ENCODE measurements at regions not wholly inside any gene's neighbourhood (a gene's known extent, or its start where the extent isn't known, plus 50 kb on each side); places are given as distances from the start of the nearest gene placed in this dataset.

GRCh38 chr5:107325866-107326265, 344.9 kb downstream of the EFNA5 start:
- DNase-seq (ENCODE audit: low read depth in 2 of 3, low spot score in 2 of 3): no peak

GRCh38 chr5:107324809-107325208, 345.9 kb downstream of the EFNA5 start:
- no peak for DNase-seq (ENCODE audit: low read depth in 2 of 3, low spot score in 2 of 3)

- DNase-seq (ENCODE audit: low read depth in 2 of 3, low spot score in 2 of 3): no peak
These were observed 346.7 kb downstream of the EFNA5 start for GRCh38 chr5:107324071-107324470.

- no peak for DNase-seq (ENCODE audit: low read depth in 2 of 3, low spot score in 2 of 3)
These were observed 347.2 kb downstream of the EFNA5 start for GRCh38 chr5:107323536-107323935.

- DNase-seq (ENCODE audit: low read depth in 2 of 3, low spot score in 2 of 3): no peak
These were observed 347.8 kb downstream of the EFNA5 start for GRCh38 chr5:107322936-107323335.

GRCh38 chr5:107321906-107322305, 348.8 kb downstream of the EFNA5 start:
- DNase-seq (ENCODE audit: low read depth in 2 of 3, low spot score in 2 of 3): no peak

- DNase-seq (ENCODE audit: low read depth in 2 of 3, low spot score in 2 of 3): no peak
These were observed 349.9 kb downstream of the EFNA5 start for GRCh38 chr5:107320846-107321245.

- no peak for DNase-seq (ENCODE audit: low read depth in 2 of 3, low spot score in 2 of 3)
These were observed 350.4 kb downstream of the EFNA5 start for GRCh38 chr5:107320376-107320775.

GRCh38 chr5:107319901-107320300, 350.8 kb downstream of the EFNA5 start:
- no peak for DNase-seq (ENCODE audit: low read depth in 2 of 3, low spot score in 2 of 3)

GRCh38 chr5:107314330-107314729, 356.4 kb downstream of the EFNA5 start:
- DNase-seq (ENCODE audit: low read depth in 2 of 3, low spot score in 2 of 3): no peak

- no peak for DNase-seq (ENCODE audit: low read depth in 2 of 3, low spot score in 2 of 3)
These were observed 356.8 kb downstream of the EFNA5 start for GRCh38 chr5:107313921-107314320.

- no peak for DNase-seq (ENCODE audit: low read depth in 2 of 3, low spot score in 2 of 3)
These were observed 357.6 kb downstream of the EFNA5 start for GRCh38 chr5:107313098-107313497.

- DNase-seq (ENCODE audit: low read depth in 2 of 3, low spot score in 2 of 3): no peak
These were observed 360.6 kb downstream of the EFNA5 start for GRCh38 chr5:107310181-107310580.

GRCh38 chr5:107306594-107306993, 364.1 kb downstream of the EFNA5 start:
- no peak for DNase-seq (ENCODE audit: low read depth in 2 of 3, low spot score in 2 of 3)

- no peak for DNase-seq (ENCODE audit: low read depth in 2 of 3, low spot score in 2 of 3)
These were observed 364.7 kb downstream of the EFNA5 start for GRCh38 chr5:107306002-107306401.

- no peak for DNase-seq (ENCODE audit: low read depth in 2 of 3, low spot score in 2 of 3)
These were observed 366.1 kb downstream of the EFNA5 start for GRCh38 chr5:107304684-107305083.

GRCh38 chr5:107303171-107303968, 367.4 kb downstream of the EFNA5 start:
- no peak for DNase-seq (ENCODE audit: low read depth in 2 of 3, low spot score in 2 of 3)

- no peak for DNase-seq (ENCODE audit: low read depth in 2 of 3, low spot score in 2 of 3)
These were observed 368.3 kb downstream of the EFNA5 start for GRCh38 chr5:107302441-107302840.

GRCh38 chr5:107301999-107302398, 368.7 kb downstream of the EFNA5 start:
- DNase-seq (ENCODE audit: low read depth in 2 of 3, low spot score in 2 of 3): no peak

- DNase-seq (ENCODE audit: low read depth in 2 of 3, low spot score in 2 of 3): no peak
These were observed 369.9 kb downstream of the EFNA5 start for GRCh38 chr5:107300721-107301327.

GRCh38 chr5:107296572-107296971, 374.2 kb downstream of the EFNA5 start:
- DNase-seq (ENCODE audit: low read depth in 2 of 3, low spot score in 2 of 3): no peak

- DNase-seq (ENCODE audit: low read depth in 2 of 3, low spot score in 2 of 3): no peak
These were observed 374.8 kb downstream of the EFNA5 start for GRCh38 chr5:107295914-107296313.

GRCh38 chr5:107294669-107295068, 376.1 kb downstream of the EFNA5 start:
- DNase-seq (ENCODE audit: low read depth in 2 of 3, low spot score in 2 of 3): no peak
